ENCODE measurements at regions not wholly inside any gene's neighbourhood (a gene's known extent, or its start where the extent isn't known, plus 50 kb on each side); places are given as distances from the start of the nearest gene placed in this dataset.
"Not testable (repeated sequence)": the region's sequence is repeated elsewhere in the genome, so short reads cannot be mapped to it uniquely, and the experiment has no call there.

DNA sequence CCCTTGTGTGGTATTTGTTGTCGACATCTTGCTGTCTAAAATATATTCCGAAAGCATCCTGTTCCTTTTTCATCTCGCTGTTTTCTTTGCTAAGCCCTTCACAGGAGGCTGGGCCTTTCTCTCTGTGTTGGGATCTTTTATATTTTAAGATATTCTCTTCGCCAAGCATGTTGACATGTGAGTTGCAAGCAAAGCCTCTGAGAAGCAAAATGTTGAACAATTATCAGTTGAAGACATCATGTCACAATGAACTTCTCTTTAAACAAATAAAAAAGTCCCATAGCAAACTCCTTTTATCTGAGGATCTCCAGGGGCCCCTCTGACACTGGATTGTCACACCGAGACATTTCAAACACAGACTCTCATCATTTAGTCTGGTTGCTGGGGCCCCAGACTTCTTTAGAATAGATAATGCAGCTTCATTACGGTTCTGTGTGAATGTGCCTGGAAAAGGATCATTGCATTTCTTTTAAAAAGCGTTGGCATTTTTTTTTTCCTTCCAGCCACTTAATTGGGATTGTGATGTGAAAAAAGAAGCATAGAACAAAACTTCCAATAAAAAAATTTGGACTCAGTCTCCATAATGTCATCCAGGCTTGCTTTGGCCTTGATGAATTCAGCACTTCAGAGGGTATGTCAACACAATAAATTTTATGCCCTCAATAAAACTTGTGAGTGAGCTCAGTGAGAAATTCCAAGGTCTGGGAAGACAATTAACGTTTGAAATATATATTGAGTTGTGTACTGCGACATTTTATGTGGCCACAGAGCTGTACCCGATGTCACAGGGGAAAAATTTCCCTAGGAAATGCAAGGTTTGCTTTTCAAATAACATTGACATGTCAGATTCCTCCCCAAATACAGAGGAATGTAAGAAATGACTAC, 496.8 kb downstream of the XYLT1 start:
- DNase-seq: no peak
- 45 to 62% methylated on average over 6 to 10 of the region's 10 CpGs for WGBS, 2 donors (ENCODE audit: low coverage in 1 of 2)
- H3K27ac ChIP-seq: peak overlapping the region; percentile 53 to 74 (median 60)
- no peak overlapping the region for H3K4me3 ChIP-seq
- peaks cover 0 to 4% of the 10 kb centered on the region in 2 donors for H3K9me3 ChIP-seq
- TF ChIP-seq EP300 (IDR thresholded peaks at IDR 0.05; ENCODE audit: low read depth) (no peak), POLR2A (IDR thresholded peaks at IDR 0.05) (no peak), POLR2AphosphoS5 (IDR thresholded peaks at IDR 0.05) (no peak)
- TF ChIP-seq, protein P1, sequence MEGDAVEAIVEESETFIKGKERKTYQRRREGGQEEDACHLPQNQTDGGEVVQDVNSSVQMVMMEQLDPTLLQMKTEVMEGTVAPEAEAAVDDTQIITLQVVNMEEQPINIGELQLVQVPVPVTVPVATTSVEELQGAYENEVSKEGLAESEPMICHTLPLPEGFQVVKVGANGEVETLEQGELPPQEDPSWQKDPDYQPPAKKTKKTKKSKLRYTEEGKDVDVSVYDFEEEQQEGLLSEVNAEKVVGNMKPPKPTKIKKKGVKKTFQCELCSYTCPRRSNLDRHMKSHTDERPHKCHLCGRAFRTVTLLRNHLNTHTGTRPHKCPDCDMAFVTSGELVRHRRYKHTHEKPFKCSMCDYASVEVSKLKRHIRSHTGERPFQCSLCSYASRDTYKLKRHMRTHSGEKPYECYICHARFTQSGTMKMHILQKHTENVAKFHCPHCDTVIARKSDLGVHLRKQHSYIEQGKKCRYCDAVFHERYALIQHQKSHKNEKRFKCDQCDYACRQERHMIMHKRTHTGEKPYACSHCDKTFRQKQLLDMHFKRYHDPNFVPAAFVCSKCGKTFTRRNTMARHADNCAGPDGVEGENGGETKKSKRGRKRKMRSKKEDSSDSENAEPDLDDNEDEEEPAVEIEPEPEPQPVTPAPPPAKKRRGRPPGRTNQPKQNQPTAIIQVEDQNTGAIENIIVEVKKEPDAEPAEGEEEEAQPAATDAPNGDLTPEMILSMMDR (IDR thresholded peaks at IDR 0.05): no peak
- no peaks in the 10 kb centered on the region for H3K36me3 ChIP-seq
- intact Hi-C loops (cut with DNase I; ENCODE audit: low total_unique reads) (no loop called here), in situ Hi-C loops (cut with MboI; ENCODE audit: low pct_ligation_motif_present in 1 of 4, low pct_unique_long_range_greater_than_20kb in 1 of 4, low sequenced_read_pairs in 3 of 4) (no loop called here)
- H3K27me3 ChIP-seq: no peaks in the 10 kb centered on the region
- peaks cover 0 to 20% (median 10%) of the 10 kb centered on the region in 4 donors for H3K4me1 ChIP-seq

- Histone ChIP-seq H3K27me3 (no peaks in the 10 kb centered on the region), H3K36me3 (no peaks in the 10 kb centered on the region), H3K4me3 (no peak overlapping the region), H3K27ac (no peak overlapping the region), H3K4me1 (peaks cover 0 to 4% (median 0%) of the 10 kb centered on the region in 4 donors), H3K9me3 (no peaks in the 10 kb centered on the region)
- no peak for DNase-seq
- in situ Hi-C loops (cut with MboI; ENCODE audit: low pct_ligation_motif_present in 1 of 4, low pct_unique_long_range_greater_than_20kb in 1 of 4, low sequenced_read_pairs in 3 of 4) (no loop called here), intact Hi-C loops (cut with DNase I; ENCODE audit: low total_unique reads) (no loop called here)
- TF ChIP-seq EP300 (IDR thresholded peaks at IDR 0.05; ENCODE audit: low read depth) (no peak), POLR2A (IDR thresholded peaks at IDR 0.05) (no peak), POLR2AphosphoS5 (IDR thresholded peaks at IDR 0.05) (no peak)
- TF ChIP-seq, protein P1 (IDR thresholded peaks at IDR 0.05): no peak
- 75 to 76% methylated on average over 3 to 4 of the region's 4 CpGs for WGBS, 2 donors (ENCODE audit: low coverage in 1 of 2)
Observed at GRCh38 chr16:16982614-16983013, 488.1 kb downstream of the XYLT1 start.

DNA sequence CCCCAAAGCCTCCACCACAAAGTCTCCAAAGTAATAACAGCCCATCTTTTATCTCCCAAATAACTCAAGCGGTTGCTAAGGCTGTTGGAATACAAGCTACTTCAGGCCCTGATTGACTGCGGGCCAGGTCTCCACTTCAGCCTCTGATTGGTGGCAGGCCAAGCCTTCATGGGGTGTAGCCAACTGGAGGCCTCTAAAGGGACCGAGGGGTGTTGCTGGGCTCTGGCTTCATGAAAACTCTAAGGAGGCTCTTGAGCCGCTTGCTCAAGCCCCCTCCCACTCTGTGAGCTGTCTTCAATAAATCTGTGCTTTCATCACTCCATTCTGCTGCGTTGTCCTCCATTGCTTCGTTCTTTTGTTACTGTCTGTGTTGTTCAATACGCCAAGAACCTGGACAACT, 487.2 kb downstream of the XYLT1 start:
- TF ChIP-seq POLR2AphosphoS5 (IDR thresholded peaks at IDR 0.05): no peak
- no peak for TF ChIP-seq EP300 (IDR thresholded peaks at IDR 0.05; ENCODE audit: low read depth)
- TF ChIP-seq, protein P1 (IDR thresholded peaks at IDR 0.05): no peak
- TF ChIP-seq POLR2A (IDR thresholded peaks at IDR 0.05): no peak
- Histone ChIP-seq H3K4me1 (peaks cover 0 to 4% (median 0%) of the 10 kb centered on the region in 4 donors), H3K27me3 (no peaks in the 10 kb centered on the region), H3K27ac (no peak overlapping the region), H3K4me3 (no peak overlapping the region), H3K9me3 (no peaks in the 10 kb centered on the region), H3K36me3 (no peaks in the 10 kb centered on the region)
- intact Hi-C loops (cut with DNase I; ENCODE audit: low total_unique reads): no loop called here
- DNase-seq: no peak
- WGBS, 2 donors (ENCODE audit: low coverage in 1 of 2): 94 to 100% methylated on average over 3 to 7 of the region's 7 CpGs
- in situ Hi-C loops (cut with MboI; ENCODE audit: low pct_ligation_motif_present in 1 of 4, low pct_unique_long_range_greater_than_20kb in 1 of 4, low sequenced_read_pairs in 3 of 4): no loop called here

DNA sequence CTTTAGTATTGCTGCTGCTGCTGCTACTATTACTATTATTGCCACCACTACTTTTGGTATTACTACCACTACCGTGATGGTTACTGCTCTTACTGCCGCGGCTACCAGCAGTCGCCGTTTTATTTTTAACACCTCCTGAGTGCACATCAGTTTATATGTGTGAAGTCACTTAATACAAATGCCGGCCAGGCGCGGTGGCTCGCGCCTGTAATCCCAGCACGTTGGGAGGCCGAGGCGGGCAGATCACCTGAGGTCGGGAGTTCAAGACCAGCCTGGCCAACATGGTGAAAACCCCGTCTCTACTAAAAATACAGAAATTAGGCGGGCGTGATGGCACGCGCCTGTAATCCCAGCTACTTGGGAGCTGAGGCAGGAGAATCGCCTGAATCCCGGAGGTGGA, 486.7 kb downstream of the XYLT1 start:
- H3K27ac ChIP-seq; H3K9me3 ChIP-seq; H3K4me3 ChIP-seq; H3K36me3 ChIP-seq; H3K4me1 ChIP-seq; H3K27me3 ChIP-seq; in situ Hi-C loops (cut with MboI; ENCODE audit: low pct_ligation_motif_present in 1 of 4, low pct_unique_long_range_greater_than_20kb in 1 of 4, low sequenced_read_pairs in 3 of 4); intact Hi-C loops (cut with DNase I; ENCODE audit: low total_unique reads); DNase-seq: not testable (repeated sequence)
- WGBS, 2 donors (ENCODE audit: low coverage in 1 of 2): 94 to 95% methylated on average over 13 to 21 of the region's 21 CpGs
